ENCODE measurements at regions not wholly inside any gene's neighbourhood (a gene's known extent, or its start where the extent isn't known, plus 50 kb on each side); places are given as distances from the start of the nearest gene placed in this dataset.

GRCh38 chr4:63493265-63493664 lies 916.0 kb downstream of the TECRL start:
- TF ChIP-seq ZBTB33 (IDR thresholded peaks at IDR 0.05; ENCODE audit: borderline replicate concordance, low read depth) (no peak), REST (IDR thresholded peaks at IDR 0.05; ENCODE audit: low read depth, low read length) (no peak), CTCF (IDR thresholded peaks at IDR 0.05) (no peak)
